GM12878 (cell line): ENCODE measurements at regions not wholly inside any gene's neighbourhood (a gene's known extent, or its start where the extent isn't known, plus 50 kb on each side); places are given as distances from the start of the nearest gene placed in this dataset.

ENCODE experiments used
- BMI1 ChIP-seq: fragments of 450-650 bp; IDR thresholded peaks from 2 replicates; pipeline ENCODE4 v1.6.1; 2016; ENCODE audit warnings: mild to moderate bottlenecking, moderate library complexity, borderline replicate concordance
- CBX3 ChIP-seq: fragments of 200-600 bp; sonication (generic); IDR thresholded peaks from 2 replicates; pipeline ENCODE4 v1.6.1; 2016; ENCODE audit warnings: low read depth, borderline replicate concordance
- CTCF ChIP-seq, 3 experiments: IDR thresholded peaks in 2 of 3; conservative IDR thresholded peaks in 1 of 3; 2 replicates each; pipeline ENCODE4 v1.5.1; 2011; ENCODE audit warnings: low read depth in 3 of 3, low read length in 3 of 3, mild to moderate bottlenecking in 3 of 3, control low read depth in 2 of 3, moderate library complexity in 2 of 3, inconsistent platforms in 1 of 3, mixed read lengths in 1 of 3; ENCODE audit not compliant: control insufficient read depth in 2 of 3, insufficient read depth in 1 of 3; ENCODE audit errors: extremely low read depth in 1 of 3
- E2F8 ChIP-seq: fragments of 450-650 bp; IDR thresholded peaks from 2 replicates; pipeline ENCODE4 v1.6.1; 2018; ENCODE audit warnings: mild to moderate bottlenecking, low read depth, moderate library complexity; ENCODE audit not compliant: partially characterized antibody
- PBX3 ChIP-seq: IDR thresholded peaks from 2 replicates; pipeline ENCODE4 v1.6.1; 2011; ENCODE audit warnings: mild to moderate bottlenecking, low read depth, low read length, moderate library complexity; ENCODE audit not compliant: insufficient replicate concordance
- ZNF207 ChIP-seq: fragments of 450-650 bp; IDR thresholded peaks from 2 replicates; pipeline ENCODE4 v1.6.1; 2014; ENCODE audit warnings: antibody characterized with exemption, mild to moderate bottlenecking, borderline replicate concordance
- ZNF687 ChIP-seq: fragments of 450-650 bp; IDR thresholded peaks from 2 replicates; pipeline ENCODE4 v1.6.1; 2017; ENCODE audit warnings: mild to moderate bottlenecking, moderate library complexity

- TF ChIP-seq E2F8 (no peak), ZNF687 (no peak), ZNF207 (no peak), CTCF (IDR thresholded peaks at IDR 0.05 in 2 of 3, conservative IDR thresholded peaks at IDR 0.05 in 1 of 3; ENCODE audit: control insufficient read depth in 2 of 3, extremely low read depth in 1 of 3, insufficient read depth in 1 of 3, low read depth in 3 of 3, low read length in 3 of 3) (no peak), PBX3 (no peak), CBX3 (no peak), BMI1 (no peak)
Measured at GRCh38 chr3:72630327-72630968, 217.8 kb downstream of the SHQ1 start (continued).
